A673 (cell line): ENCODE measurements at regions not wholly inside any gene's neighbourhood (a gene's known extent, or its start where the extent isn't known, plus 50 kb on each side); places are given as distances from the start of the nearest gene placed in this dataset.

Experiments used
- EZH2 ChIP-seq: fragments of 200-600 bp; sonication (generic); IDR thresholded peaks from 2 replicates; pipeline ENCODE4 v1.6.1; 2017; ENCODE audit warnings: borderline replicate concordance, low read depth, mild to moderate bottlenecking, mixed read lengths, antibody characterized with exemption, low read length; ENCODE audit not compliant: poor library complexity, severe bottlenecking
- TF ChIP-seq, protein P1 (sequence below): fragments of 300-800, 200-600 bp; sonication (generic); conservative IDR thresholded peaks from 2 replicates; pipeline ENCODE4 v1.5.1; 2017; ENCODE audit warnings: low read depth, mild to moderate bottlenecking, antibody characterized with exemption, low read length, moderate library complexity, mixed read lengths

DNA sequence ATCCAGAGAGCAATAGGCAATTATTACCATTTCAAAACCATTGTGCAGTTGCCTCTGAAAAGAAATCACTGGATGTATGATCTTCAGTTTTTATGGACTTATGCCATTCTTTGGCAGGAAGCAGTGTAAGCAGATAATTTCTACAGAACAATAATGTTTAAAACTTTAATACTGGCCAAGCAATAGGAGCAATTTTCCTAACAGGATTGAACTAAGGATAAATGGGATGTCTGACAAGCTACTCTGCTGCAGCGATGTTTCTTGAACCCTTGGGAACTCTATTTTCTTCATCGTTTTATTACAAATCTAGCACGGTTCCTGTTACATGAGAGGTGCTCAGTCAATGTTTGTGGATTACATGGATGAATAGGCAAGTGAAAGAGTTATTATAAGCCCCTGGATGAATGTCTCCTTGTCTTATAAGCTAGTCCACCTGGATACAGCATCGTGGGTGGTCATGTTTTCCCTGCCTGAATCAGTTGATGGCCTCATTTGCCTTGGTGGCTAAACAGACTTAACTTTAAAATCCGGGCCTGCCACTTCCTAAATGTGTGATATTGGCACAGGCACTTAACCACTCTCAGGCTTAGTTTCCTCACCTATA lies 68.2 kb upstream of the MDM1 start:
- TF ChIP-seq EZH2 = no peak
- TF ChIP-seq, protein P1, sequence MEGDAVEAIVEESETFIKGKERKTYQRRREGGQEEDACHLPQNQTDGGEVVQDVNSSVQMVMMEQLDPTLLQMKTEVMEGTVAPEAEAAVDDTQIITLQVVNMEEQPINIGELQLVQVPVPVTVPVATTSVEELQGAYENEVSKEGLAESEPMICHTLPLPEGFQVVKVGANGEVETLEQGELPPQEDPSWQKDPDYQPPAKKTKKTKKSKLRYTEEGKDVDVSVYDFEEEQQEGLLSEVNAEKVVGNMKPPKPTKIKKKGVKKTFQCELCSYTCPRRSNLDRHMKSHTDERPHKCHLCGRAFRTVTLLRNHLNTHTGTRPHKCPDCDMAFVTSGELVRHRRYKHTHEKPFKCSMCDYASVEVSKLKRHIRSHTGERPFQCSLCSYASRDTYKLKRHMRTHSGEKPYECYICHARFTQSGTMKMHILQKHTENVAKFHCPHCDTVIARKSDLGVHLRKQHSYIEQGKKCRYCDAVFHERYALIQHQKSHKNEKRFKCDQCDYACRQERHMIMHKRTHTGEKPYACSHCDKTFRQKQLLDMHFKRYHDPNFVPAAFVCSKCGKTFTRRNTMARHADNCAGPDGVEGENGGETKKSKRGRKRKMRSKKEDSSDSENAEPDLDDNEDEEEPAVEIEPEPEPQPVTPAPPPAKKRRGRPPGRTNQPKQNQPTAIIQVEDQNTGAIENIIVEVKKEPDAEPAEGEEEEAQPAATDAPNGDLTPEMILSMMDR = no peak
